CD14-positive monocyte (primary cell): ENCODE measurements at regions not wholly inside any gene's neighbourhood (a gene's known extent, or its start where the extent isn't known, plus 50 kb on each side); places are given as distances from the start of the nearest gene placed in this dataset.

Experiments
- DNase-seq, 3 donors: peaks; one replicate each; pipeline ENCODE4 v3.0.0-alpha.2; 2011 to 2022
- H2AFZ ChIP-seq: 2 replicates; pipeline ENCODE4 v1.6.0; 2012; ENCODE audit warnings: mild to moderate bottlenecking, low read depth, low read length, inconsistent platforms; ENCODE audit not compliant: insufficient read depth, poor library complexity, severe bottlenecking
- H3K27ac ChIP-seq, 2 donors: 1 replicate in 1 of 2; 2 replicates in 1 of 2; pipeline ENCODE4 v1.5.1; 2012 to 2013; ENCODE audit warnings: low read length in 2 of 2, control low read depth in 1 of 2, inconsistent platforms in 1 of 2, low read depth in 1 of 2, mild to moderate bottlenecking in 1 of 2
- H3K27me3 ChIP-seq, 2 donors: one replicate each; pipeline versions ENCODE4 v1.6.0 to v1.6.1; 2011 to 2013; ENCODE audit warnings: low read length in 2 of 2; ENCODE audit not compliant: control insufficient read depth in 2 of 2, insufficient read depth in 2 of 2
- H3K36me3 ChIP-seq, 2 donors: replicated peaks in 1 of 2; 1 replicate in 1 of 2; 2 replicates in 1 of 2; pipeline versions ENCODE4 v1.5.1 to v1.6.1; 2012 to 2013; ENCODE audit warnings: low read length in 2 of 2, control low read depth in 1 of 2, inconsistent platforms in 1 of 2, mild to moderate bottlenecking in 1 of 2; ENCODE audit not compliant: insufficient read depth in 2 of 2, control insufficient read depth in 1 of 2
- H3K4me1 ChIP-seq, 2 donors: 1 replicate in 1 of 2; 2 replicates in 1 of 2; pipeline versions ENCODE4 v1.5.1 to v1.6.1; 2012 to 2013; ENCODE audit warnings: low read length in 2 of 2, control low read depth in 1 of 2, inconsistent platforms in 1 of 2, mild to moderate bottlenecking in 1 of 2, moderate library complexity in 1 of 2; ENCODE audit not compliant: insufficient read depth in 2 of 2, control insufficient read depth in 1 of 2
- H3K4me2 ChIP-seq: replicated peaks from 2 replicates; pipeline ENCODE3; 2012; ENCODE audit warnings: low read length, moderate library complexity, mild to moderate bottlenecking; ENCODE audit not compliant: poor library complexity, severe bottlenecking; ENCODE audit errors: extremely low read depth
- H3K4me3 ChIP-seq, 3 experiments: fragments of 200-600 bp in 1 of 3; sonication (generic) in 1 of 3; replicated peaks in 1 of 3; 1 replicate in 2 of 3; 2 replicates in 1 of 3; pipeline ENCODE4 v1.5.1; 2011 to 2013; ENCODE audit warnings: low read length in 3 of 3, mild to moderate bottlenecking in 3 of 3, control low read depth in 2 of 3, low read depth in 2 of 3, inconsistent platforms in 1 of 3, moderate library complexity in 1 of 3
- H3K79me2 ChIP-seq: 2 replicates; pipeline ENCODE4 v1.6.0; 2012; ENCODE audit warnings: mild to moderate bottlenecking, control low read depth, inconsistent platforms, low read length, moderate library complexity; ENCODE audit not compliant: insufficient read depth
- H3K9ac ChIP-seq: 2 replicates; pipeline ENCODE4 v1.6.0; 2017; ENCODE audit warnings: low read length, mild to moderate bottlenecking; ENCODE audit not compliant: insufficient read depth, poor library complexity, severe bottlenecking
- H3K9me3 ChIP-seq, 2 donors: replicated peaks in 1 of 2; 1 replicate in 1 of 2; 2 replicates in 1 of 2; pipeline versions ENCODE4 v1.5.1 to v1.6.1; 2012 to 2013; ENCODE audit warnings: low read length in 2 of 2, control low read depth in 1 of 2; ENCODE audit not compliant: control insufficient read depth in 1 of 2, insufficient read depth in 1 of 2
- H4K20me1 ChIP-seq: 2 replicates; pipeline ENCODE4 v1.6.0; 2012; ENCODE audit warnings: mild to moderate bottlenecking, low read length, control low read depth, moderate library complexity; ENCODE audit not compliant: insufficient read depth
- H3K27ac Mint-ChIP-seq, 7 donors: one replicate each; pipeline ENCODE4 v1.8.0; 2020; ENCODE audit warnings: mild to moderate bottlenecking in 7 of 7, mixed read lengths in 7 of 7, moderate library complexity in 6 of 7, inconsistent platforms in 2 of 7
- H3K27me3 Mint-ChIP-seq, 3 donors: one replicate each; pipeline ENCODE4 v1.8.0; 2021 to 2022; ENCODE audit warnings: low read depth in 3 of 3, mild to moderate bottlenecking in 3 of 3, mixed read lengths in 3 of 3, moderate library complexity in 3 of 3, inconsistent platforms in 1 of 3
- H3K36me3 Mint-ChIP-seq, 2 donors: one replicate each; pipeline ENCODE4 v1.8.0; 2020; ENCODE audit warnings: mixed read lengths in 2 of 2, inconsistent platforms in 1 of 2, mild to moderate bottlenecking in 1 of 2
- H3K4me1 Mint-ChIP-seq: one replicate; pipeline ENCODE4 v1.8.0; 2020; ENCODE audit warnings: mild to moderate bottlenecking, mixed read lengths
- H3K4me3 Mint-ChIP-seq, 2 donors: one replicate each; pipeline ENCODE4 v1.8.0; 2020; ENCODE audit warnings: mild to moderate bottlenecking in 2 of 2, mixed read lengths in 2 of 2, moderate library complexity in 1 of 2
- H3K9me3 Mint-ChIP-seq, 7 donors: one replicate each; pipeline ENCODE4 v1.8.0; 2020 to 2022; ENCODE audit warnings: mixed read lengths in 7 of 7, mild to moderate bottlenecking in 6 of 7, moderate library complexity in 6 of 7, inconsistent platforms in 2 of 7
- WGBS: methylation state at CpG from one replicate; pipeline ENCODE4 v1.1.5; 2013; ENCODE audit warnings: missing lambda C conversion rate; ENCODE audit not compliant: insufficient coverage; 5-methylcytosine and 5-hydroxymethylcytosine counted together
- intact Hi-C, 2 donors: fragments of 100-400 bp; cut with micrococcal nuclease; formaldehyde crosslinking; loops; one replicate each; pipeline versions ENCODE4 v1.15.0 to v1.15.1; 2023
- TF ChIP-seq, protein P1 (sequence below): fragments of 200-600 bp; IDR thresholded peaks from one replicate; pipeline ENCODE4 v1.8.0; 2022; ENCODE audit warnings: antibody characterized with exemption, mild to moderate bottlenecking

DNA sequence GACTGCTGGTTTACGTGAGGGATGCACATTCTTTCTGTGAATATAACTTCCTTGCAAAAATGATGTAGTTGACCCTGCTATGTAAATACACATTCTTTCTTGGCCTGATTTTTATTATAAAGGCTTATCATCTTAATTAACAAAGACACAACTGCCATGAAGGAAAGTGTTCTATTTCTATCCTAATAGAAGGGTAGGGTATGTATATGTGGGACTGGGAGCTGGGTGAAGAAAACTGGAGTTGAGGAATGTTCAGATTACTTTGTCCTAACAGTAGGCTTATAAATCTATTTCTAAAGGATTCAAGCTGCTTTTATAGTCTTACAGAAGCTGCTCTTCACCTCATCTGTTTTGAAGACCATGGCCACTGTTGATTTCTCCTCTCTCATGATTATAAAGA, 76.5 kb upstream of the RGS17 start:
- H3K4me1 Mint-ChIP-seq = peaks cover 8% of the 10 kb centered on the region
- H3K36me3 ChIP-seq = no peaks in the 10 kb centered on the region
- H3K36me3 Mint-ChIP-seq = no peaks in the 10 kb centered on the region
- no peak for DNase-seq
- H3K4me2 ChIP-seq = no peak overlapping the region
- peaks cover 0 to 2% of the 10 kb centered on the region in 2 donors for H3K4me1 ChIP-seq
- H2AFZ ChIP-seq = no peak overlapping the region
- no peaks in the 10 kb centered on the region for H3K79me2 ChIP-seq
- H3K9me3 Mint-ChIP-seq = no peaks in the 10 kb centered on the region
- H4K20me1 ChIP-seq = no peaks in the 10 kb centered on the region
- H3K27ac Mint-ChIP-seq = no peak overlapping the region
- intact Hi-C loops = no loop called here
- no peak overlapping the region for H3K4me3 ChIP-seq
- H3K27me3 ChIP-seq = no peaks in the 10 kb centered on the region
- no peak overlapping the region for H3K27ac ChIP-seq
- no peak overlapping the region for H3K4me3 Mint-ChIP-seq
- no peak overlapping the region for H3K9ac ChIP-seq
- TF ChIP-seq, protein P1, sequence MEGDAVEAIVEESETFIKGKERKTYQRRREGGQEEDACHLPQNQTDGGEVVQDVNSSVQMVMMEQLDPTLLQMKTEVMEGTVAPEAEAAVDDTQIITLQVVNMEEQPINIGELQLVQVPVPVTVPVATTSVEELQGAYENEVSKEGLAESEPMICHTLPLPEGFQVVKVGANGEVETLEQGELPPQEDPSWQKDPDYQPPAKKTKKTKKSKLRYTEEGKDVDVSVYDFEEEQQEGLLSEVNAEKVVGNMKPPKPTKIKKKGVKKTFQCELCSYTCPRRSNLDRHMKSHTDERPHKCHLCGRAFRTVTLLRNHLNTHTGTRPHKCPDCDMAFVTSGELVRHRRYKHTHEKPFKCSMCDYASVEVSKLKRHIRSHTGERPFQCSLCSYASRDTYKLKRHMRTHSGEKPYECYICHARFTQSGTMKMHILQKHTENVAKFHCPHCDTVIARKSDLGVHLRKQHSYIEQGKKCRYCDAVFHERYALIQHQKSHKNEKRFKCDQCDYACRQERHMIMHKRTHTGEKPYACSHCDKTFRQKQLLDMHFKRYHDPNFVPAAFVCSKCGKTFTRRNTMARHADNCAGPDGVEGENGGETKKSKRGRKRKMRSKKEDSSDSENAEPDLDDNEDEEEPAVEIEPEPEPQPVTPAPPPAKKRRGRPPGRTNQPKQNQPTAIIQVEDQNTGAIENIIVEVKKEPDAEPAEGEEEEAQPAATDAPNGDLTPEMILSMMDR = no peak
- no peaks in the 10 kb centered on the region for H3K27me3 Mint-ChIP-seq
- H3K9me3 ChIP-seq = no peaks in the 10 kb centered on the region
- no CpG with 5 or more reads among the region's 1 CpG for WGBS

DNA sequence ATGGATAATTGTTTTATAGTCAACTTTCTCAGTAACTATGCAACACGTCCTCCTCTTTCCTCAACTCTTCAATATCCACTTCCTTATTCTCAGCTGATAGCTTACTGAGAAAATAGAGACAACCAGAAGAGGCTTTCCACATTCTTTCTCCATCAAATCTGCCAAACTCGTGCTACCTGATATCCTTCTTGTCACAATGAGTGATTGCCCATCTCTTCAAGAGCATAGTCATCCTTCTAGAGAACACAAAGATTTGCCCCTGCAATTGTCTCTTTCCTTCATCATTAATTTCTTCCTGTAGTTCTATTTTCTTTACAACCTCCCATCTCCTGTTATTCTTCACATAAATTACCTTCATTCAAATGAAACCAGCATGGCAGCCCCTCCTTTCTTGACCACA, 75.9 kb upstream of the RGS17 start:
- Histone ChIP-seq H3K4me1 (peaks cover 0 to 2% of the 10 kb centered on the region in 2 donors), H3K27me3 (no peaks in the 10 kb centered on the region), H3K27ac (no peak overlapping the region), H3K4me2 (no peak overlapping the region), H3K9me3 (no peaks in the 10 kb centered on the region), H3K4me3 (no peak overlapping the region), H3K9ac (no peak overlapping the region), H2AFZ (no peak overlapping the region), H3K79me2 (no peaks in the 10 kb centered on the region), H3K36me3 (no peaks in the 10 kb centered on the region), H4K20me1 (no peaks in the 10 kb centered on the region)
- H3K9me3 Mint-ChIP-seq = no peaks in the 10 kb centered on the region
- no peak for DNase-seq
- H3K36me3 Mint-ChIP-seq = no peaks in the 10 kb centered on the region
- 55% methylated on average over 2 of the region's 2 CpGs for WGBS
- H3K4me3 Mint-ChIP-seq = no peak overlapping the region
- no peaks in the 10 kb centered on the region for H3K27me3 Mint-ChIP-seq
- TF ChIP-seq, protein P1 = no peak
- no peak overlapping the region for H3K27ac Mint-ChIP-seq
- peaks cover 8% of the 10 kb centered on the region for H3K4me1 Mint-ChIP-seq
- intact Hi-C loops = no loop called here
